GM20000 (cell line): ENCODE measurements at regions not wholly inside any gene's neighbourhood (a gene's known extent, or its start where the extent isn't known, plus 50 kb on each side); places are given as distances from the start of the nearest gene placed in this dataset.

Source experiments
- DNase-seq: peaks from one replicate; pipeline ENCODE4 v3.0.0; 2012; ENCODE audit warnings: low spot score
- TF ChIP-seq, protein P1 (sequence below): IDR thresholded peaks from 2 replicates; pipeline ENCODE4 v1.5.1; 2012; ENCODE audit warnings: mild to moderate bottlenecking, control low read depth; ENCODE audit errors: extremely low read depth, missing control alignments

DNA sequence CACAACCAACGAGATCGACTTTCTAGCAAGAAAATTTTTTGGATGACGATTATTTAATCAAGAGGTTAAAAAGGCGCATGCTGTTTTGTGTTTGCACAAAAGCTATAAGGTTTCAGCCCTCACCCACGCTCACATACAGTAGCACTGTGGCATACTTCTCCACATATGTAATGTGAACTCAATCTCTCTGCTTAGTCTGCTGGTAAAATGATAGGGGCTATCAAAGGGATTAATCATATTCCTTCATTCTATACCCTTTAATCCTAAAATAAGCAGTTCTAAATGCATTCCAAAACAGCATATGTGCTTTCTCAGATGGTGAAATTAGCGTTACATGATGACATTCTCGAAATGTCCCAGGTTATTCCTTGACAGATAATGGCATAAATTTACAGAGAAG, 196.9 kb upstream of the PRICKLE2 start:
- TF ChIP-seq, protein P1, sequence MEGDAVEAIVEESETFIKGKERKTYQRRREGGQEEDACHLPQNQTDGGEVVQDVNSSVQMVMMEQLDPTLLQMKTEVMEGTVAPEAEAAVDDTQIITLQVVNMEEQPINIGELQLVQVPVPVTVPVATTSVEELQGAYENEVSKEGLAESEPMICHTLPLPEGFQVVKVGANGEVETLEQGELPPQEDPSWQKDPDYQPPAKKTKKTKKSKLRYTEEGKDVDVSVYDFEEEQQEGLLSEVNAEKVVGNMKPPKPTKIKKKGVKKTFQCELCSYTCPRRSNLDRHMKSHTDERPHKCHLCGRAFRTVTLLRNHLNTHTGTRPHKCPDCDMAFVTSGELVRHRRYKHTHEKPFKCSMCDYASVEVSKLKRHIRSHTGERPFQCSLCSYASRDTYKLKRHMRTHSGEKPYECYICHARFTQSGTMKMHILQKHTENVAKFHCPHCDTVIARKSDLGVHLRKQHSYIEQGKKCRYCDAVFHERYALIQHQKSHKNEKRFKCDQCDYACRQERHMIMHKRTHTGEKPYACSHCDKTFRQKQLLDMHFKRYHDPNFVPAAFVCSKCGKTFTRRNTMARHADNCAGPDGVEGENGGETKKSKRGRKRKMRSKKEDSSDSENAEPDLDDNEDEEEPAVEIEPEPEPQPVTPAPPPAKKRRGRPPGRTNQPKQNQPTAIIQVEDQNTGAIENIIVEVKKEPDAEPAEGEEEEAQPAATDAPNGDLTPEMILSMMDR = no peak
- no peak for DNase-seq

DNA sequence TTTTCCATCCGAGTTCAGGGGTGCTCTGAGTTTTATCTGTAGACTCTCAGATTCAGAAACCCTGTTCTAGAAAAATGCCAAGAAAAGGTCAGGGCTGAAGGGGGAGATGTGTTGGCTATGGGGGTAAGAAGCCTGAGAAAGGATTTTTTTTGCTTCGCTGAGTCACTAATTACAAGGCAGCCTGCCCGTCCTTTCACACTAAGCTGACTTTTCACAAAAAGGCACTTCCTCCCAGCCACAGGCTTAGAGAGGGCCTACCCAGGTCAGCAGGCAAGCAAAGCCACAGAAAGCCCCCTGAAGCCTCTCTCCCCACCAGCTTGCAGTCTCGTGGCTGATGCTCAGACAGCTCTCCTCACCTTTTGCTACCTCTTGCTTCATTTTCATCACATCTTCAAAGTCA, 192.6 kb upstream of the PRICKLE2 start:
- TF ChIP-seq, protein P1 = no peak
- DNase-seq = no peak

DNA sequence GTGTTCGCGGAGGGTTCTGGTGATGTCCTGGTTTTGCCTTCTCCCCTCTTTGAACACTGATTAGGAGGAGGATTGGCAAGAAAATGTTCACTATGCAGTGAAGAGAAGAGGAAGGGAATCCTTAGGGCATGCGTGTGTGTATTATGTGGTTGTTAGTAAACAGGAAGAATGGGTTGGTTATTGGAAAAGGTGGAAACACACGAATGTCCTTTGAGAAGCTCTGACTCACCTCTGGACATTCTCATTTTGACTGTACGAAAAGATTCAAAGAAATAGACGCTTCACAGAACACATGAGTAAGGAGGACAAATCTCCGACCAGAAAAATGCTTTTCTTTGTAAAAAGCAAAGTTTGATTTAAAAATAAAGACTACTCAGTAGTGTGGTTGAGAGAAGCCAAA, 188.8 kb upstream of the PRICKLE2 start:
- TF ChIP-seq, protein P1 = no peak
- DNase-seq = no peak

DNA sequence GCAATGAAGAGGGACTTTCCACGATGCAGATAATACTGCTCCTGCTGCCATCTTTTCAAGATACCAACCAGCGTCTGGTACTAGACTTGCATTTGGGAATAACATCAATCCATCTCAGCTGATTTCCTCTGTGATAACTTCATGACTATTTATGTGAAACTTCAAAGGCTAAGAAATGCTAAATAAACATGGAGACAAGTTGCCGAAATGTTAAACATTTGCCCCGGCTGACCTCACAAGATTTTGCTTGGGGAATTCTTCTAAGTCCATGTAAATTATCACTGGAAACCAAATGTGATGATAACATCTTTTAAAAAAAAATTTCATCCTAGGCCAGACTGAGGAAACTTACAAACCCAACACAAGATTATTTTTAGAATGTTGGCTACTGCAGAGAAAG, 185.8 kb upstream of the PRICKLE2 start:
- TF ChIP-seq, protein P1 = no peak
- DNase-seq = no peak

DNA sequence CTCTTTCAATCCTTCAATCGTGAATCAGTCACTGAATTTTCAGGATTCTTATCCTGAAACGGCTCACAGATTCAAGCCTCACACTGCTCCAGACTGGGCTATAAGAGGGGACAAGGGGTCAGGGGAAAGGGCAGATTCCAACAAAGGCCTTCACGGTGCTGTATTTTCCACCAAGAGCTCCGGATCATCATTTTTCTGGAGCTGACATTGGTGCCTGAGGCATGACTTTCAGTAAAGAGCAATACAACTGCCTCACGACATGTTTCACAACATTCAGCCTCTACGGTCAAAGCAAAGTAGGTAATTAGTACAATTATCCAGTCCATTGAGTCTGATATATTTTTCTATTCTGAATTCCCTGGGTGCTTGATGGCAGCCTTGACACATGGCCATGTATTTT, 185.0 kb upstream of the PRICKLE2 start:
- DNase-seq = no peak
- TF ChIP-seq, protein P1 = no peak

DNA sequence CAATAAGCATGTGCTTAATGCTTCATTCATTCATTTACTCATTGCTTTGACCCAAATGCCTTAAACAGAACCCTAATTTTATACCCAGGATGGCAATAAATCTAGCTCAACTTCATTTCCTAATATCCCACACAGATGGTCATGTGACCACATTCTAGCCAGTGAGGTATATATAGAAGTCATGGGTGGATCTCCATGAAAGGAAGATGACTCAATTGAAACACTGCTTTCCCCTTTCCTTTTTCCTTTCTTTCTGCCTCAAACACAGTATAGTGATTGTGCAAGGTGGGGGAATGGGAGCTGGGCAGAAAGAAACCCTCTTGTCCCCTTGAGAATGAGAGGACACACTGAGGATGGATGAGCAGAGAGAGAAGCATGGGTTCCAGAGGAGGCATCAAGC, 183.5 kb upstream of the PRICKLE2 start:
- TF ChIP-seq, protein P1 = no peak

DNA sequence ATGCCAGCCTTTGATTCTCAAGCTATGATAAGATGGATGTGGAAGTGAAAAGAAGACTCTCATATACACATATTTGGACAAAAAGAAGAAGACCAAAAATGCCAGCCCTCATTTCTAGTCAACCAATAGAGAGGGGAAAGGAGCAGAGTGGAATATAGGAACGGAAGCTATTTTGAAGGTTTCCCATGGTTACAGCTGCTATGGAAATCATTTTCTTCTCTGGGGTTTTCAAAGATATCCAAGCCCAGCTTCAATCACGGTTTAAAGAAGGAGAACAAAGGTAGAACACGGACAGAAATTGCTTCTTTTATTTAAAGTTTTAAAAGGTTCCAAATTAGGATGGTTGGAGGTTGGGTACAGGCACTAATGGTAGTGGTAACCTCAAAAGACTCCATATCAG, 181.0 kb upstream of the PRICKLE2 start:
- TF ChIP-seq, protein P1 = no peak
- no peak for DNase-seq

More for the DNA sequence above, 183.5 kb upstream of the PRICKLE2 start:
- DNase-seq = no peak
